ENCODE measurements at regions not wholly inside any gene's neighbourhood (a gene's known extent, or its start where the extent isn't known, plus 50 kb on each side); places are given as distances from the start of the nearest gene placed in this dataset.

DNA sequence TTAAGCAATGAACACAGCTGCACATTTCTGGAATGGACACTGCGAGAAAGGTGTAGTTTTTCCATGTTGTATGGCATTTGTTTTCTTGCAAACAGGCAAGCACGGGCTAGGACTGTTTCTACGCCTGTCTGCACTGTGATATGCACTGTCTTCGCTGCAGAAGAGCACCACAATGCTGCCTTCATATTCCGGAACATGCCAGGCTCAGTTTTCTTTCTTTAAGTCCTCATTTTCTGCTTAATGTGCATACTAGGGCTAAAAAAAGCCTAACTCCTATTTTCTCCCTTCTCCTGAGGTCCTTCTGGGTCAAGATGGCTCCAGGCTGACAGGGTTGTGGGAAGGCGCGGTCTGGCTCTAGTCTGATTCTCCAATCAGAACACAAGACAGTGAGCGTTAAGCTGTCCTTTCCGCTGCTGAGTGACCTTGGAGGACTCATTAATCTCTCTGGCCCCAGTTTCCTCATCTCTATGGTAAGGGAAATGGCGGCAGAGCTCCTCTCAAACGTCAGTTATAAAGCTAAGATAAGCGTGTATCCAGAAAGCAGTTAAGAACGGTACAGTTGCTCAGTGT lies 379.9 kb downstream of the C6orf118 start:
- H3K36me3 ChIP-seq = no peaks in the 10 kb centered on the region
- no peak overlapping the region for H3K27ac ChIP-seq
- H3K27me3 ChIP-seq = no peaks in the 10 kb centered on the region
- H3K9me3 ChIP-seq (replicated peaks in 1 of 11) = peaks cover 0 to 13% (median 0%) of the 10 kb centered on the region in 11 experiments; a peak in 6 of 22 replicates
- TF ChIP-seq Cebpa-rat (IDR thresholded peaks at IDR 0.05) = no peak
- no peak overlapping the region for H3K4me3 ChIP-seq
- no peaks in the 10 kb centered on the region for H3K4me1 ChIP-seq
- no peak overlapping the region for H3K9ac ChIP-seq
- H4K20me1 ChIP-seq = no peaks in the 10 kb centered on the region
- H3K4me2 ChIP-seq = no peak overlapping the region

DNA sequence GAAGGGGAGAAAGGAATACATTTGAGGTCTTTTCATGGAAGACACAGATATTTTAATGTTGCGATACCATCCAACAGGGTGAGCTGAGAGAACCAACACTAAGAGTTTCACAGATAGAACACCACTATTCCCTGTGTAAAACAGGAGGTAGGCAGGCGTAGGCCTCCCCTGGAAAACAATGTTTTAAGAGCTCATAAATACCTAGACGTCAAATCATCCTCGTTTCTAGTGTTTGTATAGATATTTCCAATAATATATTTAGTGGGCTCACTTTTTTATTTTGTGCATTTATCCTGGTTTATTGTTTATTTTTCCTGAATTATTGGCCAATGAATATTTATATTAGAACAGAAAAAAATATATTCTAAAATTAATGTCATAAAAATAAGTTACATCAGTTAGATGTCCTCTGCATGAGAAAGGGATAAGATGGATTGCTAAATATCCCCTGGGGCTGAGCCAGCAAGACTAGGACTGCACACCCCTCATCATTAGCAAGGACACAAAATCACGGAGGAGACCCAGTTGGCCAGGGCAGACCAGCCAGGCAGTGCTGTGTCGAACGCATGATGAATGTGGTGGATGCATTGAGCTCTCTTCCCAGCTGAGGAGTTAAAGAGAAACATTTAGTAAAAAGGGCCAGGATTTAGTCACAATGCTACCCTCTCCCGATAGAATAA lies 380.5 kb downstream of the C6orf118 start:
- no peak overlapping the region for H3K4me2 ChIP-seq
- peaks cover 0 to 13% (median 0%) of the 10 kb centered on the region in 11 experiments; a peak in 6 of 22 replicates for H3K9me3 ChIP-seq (replicated peaks in 1 of 11)
- no peak overlapping the region for H3K9ac ChIP-seq
- no peak overlapping the region for H3K4me3 ChIP-seq
- no peaks in the 10 kb centered on the region for H4K20me1 ChIP-seq
- no peak for TF ChIP-seq Cebpa-rat (IDR thresholded peaks at IDR 0.05)
- H3K27me3 ChIP-seq = no peaks in the 10 kb centered on the region
- H3K36me3 ChIP-seq = no peaks in the 10 kb centered on the region
- H3K27ac ChIP-seq = no peak overlapping the region
- no peaks in the 10 kb centered on the region for H3K4me1 ChIP-seq

DNA sequence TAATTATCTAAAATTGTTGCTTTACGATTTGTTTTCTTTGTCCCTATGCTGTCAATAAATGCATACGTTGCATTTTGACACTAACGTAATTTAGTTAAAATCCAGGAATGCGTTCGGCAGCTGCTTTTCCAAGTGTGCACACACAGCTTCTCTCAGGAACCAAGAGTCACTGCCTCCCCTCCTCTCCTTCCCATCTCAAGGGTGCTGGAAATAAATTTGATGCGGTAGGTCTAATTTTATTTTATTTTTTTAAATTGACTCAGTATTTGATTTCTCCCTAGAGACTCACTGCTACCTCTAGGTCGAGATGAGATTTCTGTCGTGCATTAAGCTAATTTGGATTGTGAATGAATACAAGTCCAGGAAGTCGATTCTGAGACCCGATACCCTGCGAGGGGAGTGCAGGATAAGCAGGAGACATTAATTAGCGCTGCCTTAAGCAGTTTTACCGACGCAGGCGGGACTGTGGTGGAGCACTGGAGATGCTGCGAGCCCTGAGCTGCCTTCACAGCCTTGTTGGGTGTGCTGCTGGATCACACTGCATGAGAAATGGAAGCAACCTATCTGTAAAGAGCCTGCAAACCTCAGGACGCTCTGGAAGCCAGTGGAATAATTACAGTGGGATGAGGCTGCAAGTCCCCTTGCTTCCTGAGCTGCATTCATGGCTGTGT lies 381.2 kb downstream of the C6orf118 start:
- H3K27ac ChIP-seq = no peak overlapping the region
- no peaks in the 10 kb centered on the region for H4K20me1 ChIP-seq
- H3K36me3 ChIP-seq = no peaks in the 10 kb centered on the region
- no peak overlapping the region for H3K4me3 ChIP-seq
- no peak for TF ChIP-seq Cebpa-rat (IDR thresholded peaks at IDR 0.05)
- H3K9me3 ChIP-seq (replicated peaks in 1 of 11) = peaks cover 0 to 9% (median 0%) of the 10 kb centered on the region in 11 experiments; a peak in 5 of 22 replicates
- H3K27me3 ChIP-seq = no peaks in the 10 kb centered on the region
- no peak overlapping the region for H3K9ac ChIP-seq
- no peak overlapping the region for H3K4me2 ChIP-seq
- H3K4me1 ChIP-seq = no peaks in the 10 kb centered on the region

DNA sequence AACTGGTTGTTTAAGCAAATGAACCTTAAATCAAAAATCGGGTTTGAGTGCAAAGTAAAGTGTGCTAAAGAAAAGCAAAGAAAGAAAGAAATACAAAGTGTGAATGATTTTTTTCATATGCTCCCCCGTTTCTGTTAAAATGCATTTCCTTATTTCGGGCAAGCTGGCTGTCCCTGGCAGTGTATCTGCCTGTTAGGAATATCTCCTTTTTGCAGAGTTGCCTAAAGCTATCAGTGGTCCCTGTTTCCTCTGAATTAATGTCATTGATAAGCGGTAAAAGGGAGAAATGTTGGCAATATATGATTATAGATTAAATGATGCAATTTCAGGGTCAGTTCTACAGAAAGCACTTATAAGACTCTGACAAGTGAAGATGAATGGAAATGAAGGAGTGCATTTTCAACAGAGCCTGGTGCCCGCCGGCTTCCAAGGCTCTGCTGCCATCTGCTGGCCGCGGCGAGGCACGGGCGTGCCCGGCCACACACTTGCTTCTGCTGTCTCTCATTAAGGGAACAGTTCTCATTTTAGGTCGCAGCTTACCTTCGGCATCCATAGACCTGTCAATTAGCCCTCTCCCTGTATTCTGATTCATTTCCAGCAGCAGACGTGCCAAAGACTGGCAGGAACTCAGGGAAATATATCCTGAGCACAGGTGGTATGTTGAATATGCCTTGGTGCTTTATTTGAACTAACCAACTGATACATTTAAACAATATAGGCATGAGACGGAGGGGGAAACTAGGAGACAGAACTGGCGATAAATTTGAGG lies 381.9 kb downstream of the C6orf118 start:
- Histone ChIP-seq H4K20me1 (no peaks in the 10 kb centered on the region), H3K9me3 (replicated peaks in 1 of 11) (peaks cover 0 to 2% (median 0%) of the 10 kb centered on the region in 11 experiments; a peak in 1 of 22 replicates), H3K27me3 (no peaks in the 10 kb centered on the region), H3K36me3 (no peaks in the 10 kb centered on the region), H3K9ac (no peak overlapping the region), H3K4me1 (no peaks in the 10 kb centered on the region), H3K4me2 (no peak overlapping the region), H3K27ac (no peak overlapping the region), H3K4me3 (no peak overlapping the region)
- no peak for TF ChIP-seq Cebpa-rat (IDR thresholded peaks at IDR 0.05)

DNA sequence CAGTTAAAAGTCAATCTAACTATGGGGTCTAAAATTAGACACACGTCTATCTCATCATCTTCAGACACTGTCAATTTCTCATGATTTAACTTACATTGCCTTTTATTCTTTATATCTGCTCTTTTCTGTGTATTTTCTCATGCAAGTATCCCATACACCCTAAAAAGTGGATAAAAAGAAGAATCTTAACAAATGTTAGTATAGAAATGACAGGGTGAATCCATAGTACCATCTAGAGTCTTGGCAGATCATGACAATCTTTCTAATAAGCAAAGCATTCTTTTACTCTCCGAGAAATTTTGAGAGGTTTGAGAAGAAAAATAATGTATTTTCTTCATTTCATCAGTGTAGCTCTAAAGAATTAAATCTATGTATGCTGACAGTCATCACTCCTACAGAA lies 382.7 kb downstream of the C6orf118 start:
- H3K27me3 ChIP-seq = no peaks in the 10 kb centered on the region
- no peak overlapping the region for H3K4me2 ChIP-seq
- no peak overlapping the region for H3K9ac ChIP-seq
- no peaks in the 10 kb centered on the region for H3K4me1 ChIP-seq
- no peak overlapping the region for H3K4me3 ChIP-seq
- no peaks in the 10 kb centered on the region for H3K36me3 ChIP-seq
- no peaks in the 10 kb centered on the region for H4K20me1 ChIP-seq
- no peaks in the 10 kb centered on the region for H3K9me3 ChIP-seq (replicated peaks in 1 of 11)
- TF ChIP-seq Cebpa-rat (IDR thresholded peaks at IDR 0.05) = no peak
- no peak overlapping the region for H3K27ac ChIP-seq

DNA sequence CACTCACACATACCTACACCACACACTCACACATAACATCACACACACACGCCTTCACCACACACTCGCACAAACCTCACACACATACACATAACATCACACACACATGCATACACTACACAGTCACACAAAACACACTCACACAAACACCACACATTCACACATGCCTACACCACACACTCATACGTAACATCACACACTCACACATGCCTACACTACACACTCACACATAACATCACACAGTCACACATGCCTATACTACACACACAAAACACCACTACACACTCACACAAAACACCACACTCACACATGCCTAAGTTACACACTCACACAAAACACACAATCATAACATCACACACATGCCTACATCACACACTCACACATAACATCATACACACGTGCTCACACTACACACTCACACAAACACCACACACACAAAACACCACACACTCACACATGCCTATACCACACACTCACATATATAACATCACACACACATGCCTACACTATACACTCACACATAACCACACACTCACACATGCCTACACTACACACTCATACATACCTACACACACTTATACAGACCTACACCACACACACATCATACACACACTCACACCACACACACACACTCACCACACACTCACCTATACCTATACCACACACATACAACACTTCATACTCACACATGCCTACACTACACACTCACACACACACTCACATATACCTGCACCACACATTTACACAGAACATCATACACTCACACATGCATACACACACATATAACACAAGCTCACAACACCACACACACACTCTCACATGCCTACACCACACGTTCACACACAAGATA lies 383.5 kb downstream of the C6orf118 start:
- Histone ChIP-seq H3K27me3 (no peaks in the 10 kb centered on the region), H3K4me2 (no peak overlapping the region), H3K4me1 (no peaks in the 10 kb centered on the region), H3K27ac (no peak overlapping the region), H4K20me1 (no peaks in the 10 kb centered on the region), H3K36me3 (no peaks in the 10 kb centered on the region), H3K9ac (no peak overlapping the region), H3K4me3 (no peak overlapping the region), H3K9me3 (replicated peaks in 1 of 11) (no peaks in the 10 kb centered on the region)
- TF ChIP-seq Cebpa-rat (IDR thresholded peaks at IDR 0.05) = no peak

DNA sequence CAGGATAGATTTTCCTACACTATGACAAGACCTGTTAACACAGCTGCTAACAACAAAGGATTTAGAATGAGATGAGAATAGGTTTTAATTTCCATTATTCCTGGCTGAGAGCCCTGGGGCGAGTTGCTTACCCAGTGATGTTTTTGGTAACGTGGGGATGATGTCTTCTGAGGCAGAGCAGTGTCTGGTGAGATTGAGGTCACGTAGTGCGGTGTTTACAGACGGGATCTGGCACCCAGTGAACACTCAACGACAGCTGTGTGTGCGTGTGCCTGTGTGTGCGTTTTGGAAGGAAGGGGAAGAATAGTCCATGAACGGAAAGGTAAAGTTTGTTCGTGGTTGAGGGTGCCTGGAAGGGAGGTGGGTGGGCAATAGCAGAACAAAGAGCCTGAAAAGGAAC lies 384.7 kb downstream of the C6orf118 start:
- no peak overlapping the region for H3K4me3 ChIP-seq
- H4K20me1 ChIP-seq = no peaks in the 10 kb centered on the region
- H3K9me3 ChIP-seq (replicated peaks in 1 of 11) = no peaks in the 10 kb centered on the region
- no peak overlapping the region for H3K4me2 ChIP-seq
- TF ChIP-seq Cebpa-rat (IDR thresholded peaks at IDR 0.05) = no peak
- no peak overlapping the region for H3K9ac ChIP-seq
- H3K27me3 ChIP-seq = no peaks in the 10 kb centered on the region
- H3K27ac ChIP-seq = no peak overlapping the region
- H3K36me3 ChIP-seq = no peaks in the 10 kb centered on the region
- no peaks in the 10 kb centered on the region for H3K4me1 ChIP-seq

DNA sequence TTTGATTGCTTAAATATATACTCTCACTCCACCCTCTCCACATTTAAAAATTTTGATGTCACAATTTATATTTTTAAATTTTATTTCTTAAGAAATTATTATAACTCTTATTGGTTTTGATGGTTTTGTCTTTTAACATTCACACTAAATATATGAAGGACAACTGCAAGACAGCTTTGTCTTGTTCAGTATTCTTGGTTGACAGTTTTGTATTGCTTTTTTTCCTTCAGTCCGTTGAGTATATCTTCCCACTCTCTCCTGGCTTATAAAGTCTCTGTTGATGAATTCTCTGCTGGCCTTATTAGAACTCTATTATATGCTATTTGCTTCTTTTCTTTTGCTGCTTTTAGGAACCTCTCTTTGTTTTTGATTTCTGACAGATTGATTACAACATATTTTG lies 392.2 kb downstream of the C6orf118 start:
- TF ChIP-seq Cebpa-rat (IDR thresholded peaks at IDR 0.05) = no peak
- H3K4me3 ChIP-seq = no peak overlapping the region
- H3K4me1 ChIP-seq = no peaks in the 10 kb centered on the region

More for the DNA sequence above, 392.2 kb downstream of the C6orf118 start:
- Histone ChIP-seq H3K36me3 (no peaks in the 10 kb centered on the region), H3K9ac (no peak overlapping the region), H3K27me3 (no peaks in the 10 kb centered on the region), H3K4me2 (no peak overlapping the region), H4K20me1 (no peaks in the 10 kb centered on the region), H3K27ac (no peak overlapping the region), H3K9me3 (replicated peaks in 1 of 11) (peaks cover 22 to 33% (median 28%) of the 10 kb centered on the region in 11 experiments)

All from BLaER1 treated with 17β-estradiol and CSF1 and Interleukin-3, amounts not matched to agents 10 nM and 100 nM (cell line).